Testis (tissue), 2 donors: ENCODE measurements at regions not wholly inside any gene's neighbourhood (a gene's known extent, or its start where the extent isn't known, plus 50 kb on each side); places are given as distances from the start of the nearest gene placed in this dataset.

Experiments
- DNase-seq: peaks from one replicate; pipeline ENCODE4 v3.0.0-alpha.2; 2019
- H3K27ac ChIP-seq, 2 donors: fragments of 200-600 bp; sonication (generic); one replicate each; pipeline ENCODE4 v1.5.1; 2019
- H3K27me3 ChIP-seq: fragments of 200-600 bp; sonication (generic); one replicate; pipeline ENCODE4 v1.5.1; 2019
- H3K36me3 ChIP-seq: fragments of 200-600 bp; sonication (generic); one replicate; pipeline ENCODE4 v1.5.1; 2017; ENCODE audit warnings: low read depth; ENCODE audit errors: missing control alignments
- H3K4me1 ChIP-seq: fragments of 200-600 bp; sonication (generic); one replicate; pipeline ENCODE4 v1.5.1; 2019
- H3K4me3 ChIP-seq, 2 donors: fragments of 200-600 bp; sonication (generic); one replicate each; pipeline ENCODE4 v1.5.1; 2017 to 2019
- H3K9me3 ChIP-seq: fragments of 200-600 bp; sonication (generic); one replicate; pipeline ENCODE4 v1.5.1; 2017
- CTCF ChIP-seq, 3 experiments: fragments of 450-650 bp in 2 of 3; fragments of 200-600 bp in 1 of 3; sonication (generic) in 1 of 3; IDR thresholded peaks; one replicate each; pipeline ENCODE4 v1.5.1; 2016 to 2019; ENCODE audit warnings: antibody characterized with exemption in 3 of 3, mild to moderate bottlenecking in 2 of 3, moderate library complexity in 1 of 3
- POLR2A ChIP-seq: fragments of 450-650 bp; IDR thresholded peaks from one replicate; pipeline ENCODE4 v1.6.1; 2017; ENCODE audit warnings: antibody characterized with exemption, mild to moderate bottlenecking, moderate library complexity
- WGBS, 2 donors: methylation state at CpG; one replicate each; pipeline ENCODE4 v1.1.5; 2018; 5-methylcytosine and 5-hydroxymethylcytosine counted together
- intact Hi-C: fragments of 100-400 bp; cut with DNase I; formaldehyde crosslinking; loops from one replicate; pipeline ENCODE4 v1.15.1; 2023; ENCODE audit warnings: low total_unique reads

GRCh38 chr5:4802044-4802443 lies 338.1 kb upstream of the ADAMTS16 start:
- Histone ChIP-seq H3K4me3 (no peak overlapping the region), H3K27me3 (no peaks in the 10 kb centered on the region), H3K36me3 (no peaks in the 10 kb centered on the region), H3K27ac (no peak overlapping the region), H3K9me3 (no peaks in the 10 kb centered on the region), H3K4me1 (no peaks in the 10 kb centered on the region)
- intact Hi-C loops: no loop called here
- 45 to 57% methylated on average over 3 of the region's 3 CpGs for WGBS, 2 donors
- DNase-seq: no peak
- TF ChIP-seq POLR2A (no peak), CTCF (IDR thresholded peaks at IDR 0.05) (no peak)

- H3K27me3 ChIP-seq: no peaks in the 10 kb centered on the region
- H3K9me3 ChIP-seq: no peaks in the 10 kb centered on the region
- no peak for DNase-seq
- intact Hi-C loops: no loop called here
- no peak overlapping the region for H3K27ac ChIP-seq
- no peaks in the 10 kb centered on the region for H3K36me3 ChIP-seq
- TF ChIP-seq POLR2A: no peak
- TF ChIP-seq CTCF (IDR thresholded peaks at IDR 0.05): no peak
- no peak overlapping the region for H3K4me3 ChIP-seq
- no peaks in the 10 kb centered on the region for H3K4me1 ChIP-seq
- 66 to 75% methylated on average over 12 of the region's 12 CpGs for WGBS, 2 donors
Measured at GRCh38 chr5:4804691-4805360, 335.3 kb upstream of the ADAMTS16 start.

GRCh38 chr5:4815002-4815401 lies 325.1 kb upstream of the ADAMTS16 start:
- H3K27me3 ChIP-seq: no peaks in the 10 kb centered on the region

GRCh38 chr5:4817767-4818166 lies 322.4 kb upstream of the ADAMTS16 start:
- no peak overlapping the region for H3K27ac ChIP-seq
- DNase-seq: no peak
- no peaks in the 10 kb centered on the region for H3K27me3 ChIP-seq
- no peaks in the 10 kb centered on the region for H3K4me1 ChIP-seq
- 39 to 63% methylated on average over 2 of the region's 2 CpGs for WGBS, 2 donors
- H3K9me3 ChIP-seq: no peaks in the 10 kb centered on the region
- no peak overlapping the region for H3K4me3 ChIP-seq
- TF ChIP-seq POLR2A (no peak), CTCF (IDR thresholded peaks at IDR 0.05) (no peak)
- intact Hi-C loops: no loop called here
- no peaks in the 10 kb centered on the region for H3K36me3 ChIP-seq

More at GRCh38 chr5:4815002-4815401, 325.1 kb upstream of the ADAMTS16 start:
- Histone ChIP-seq H3K9me3 (no peaks in the 10 kb centered on the region), H3K4me1 (no peaks in the 10 kb centered on the region), H3K27ac (no peak overlapping the region), H3K36me3 (no peaks in the 10 kb centered on the region), H3K4me3 (no peak overlapping the region)
- DNase-seq: no peak
- no peak for TF ChIP-seq POLR2A
- TF ChIP-seq CTCF (IDR thresholded peaks at IDR 0.05): no peak
- intact Hi-C loops: no loop called here
- WGBS, 2 donors: 80 to 92% methylated on average over 3 of the region's 3 CpGs

GRCh38 chr5:4831325-4831724 lies 308.8 kb upstream of the ADAMTS16 start:
- no peaks in the 10 kb centered on the region for H3K9me3 ChIP-seq
- TF ChIP-seq CTCF (IDR thresholded peaks at IDR 0.05): no peak
- no peak for TF ChIP-seq POLR2A
- no peak overlapping the region for H3K27ac ChIP-seq
- H3K36me3 ChIP-seq: no peaks in the 10 kb centered on the region
- no peak for DNase-seq
- H3K4me3 ChIP-seq: no peak overlapping the region
- 21 to 31% methylated on average over 1 of the region's 1 CpG for WGBS, 2 donors
- H3K4me1 ChIP-seq: no peaks in the 10 kb centered on the region
- intact Hi-C loops: no loop called here
- H3K27me3 ChIP-seq: no peaks in the 10 kb centered on the region
